ENCODE measurements at regions not wholly inside any gene's neighbourhood (a gene's known extent, or its start where the extent isn't known, plus 50 kb on each side); places are given as distances from the start of the nearest gene placed in this dataset.

DNA sequence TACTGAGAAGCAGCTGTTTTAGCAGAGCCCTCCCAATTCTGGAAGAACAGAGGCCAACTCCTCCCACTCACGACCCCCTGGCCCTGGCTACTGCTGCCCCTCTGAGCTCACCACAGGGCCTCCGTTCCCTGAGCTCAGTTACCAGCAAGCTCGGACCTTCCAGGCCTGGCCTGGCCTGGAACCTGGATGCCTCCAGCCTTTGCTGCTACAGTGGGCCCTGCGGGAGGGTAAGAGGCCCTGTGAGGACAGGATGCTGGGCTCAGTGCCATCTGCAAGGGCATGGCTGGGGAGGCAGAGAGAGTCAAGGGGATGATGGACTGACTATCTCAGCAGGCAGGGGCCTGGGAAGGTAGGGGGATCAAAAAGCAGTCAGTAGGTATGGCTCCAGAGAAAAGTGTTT, 209.9 kb upstream of the NCAM1 start:
- intact Hi-C loops (cut with micrococcal nuclease; ENCODE audit: unreplicated experiment) = no loop called here
- H3K4me3 ChIP-seq (ENCODE audit: low read depth in 2 of 2, low read length in 2 of 2) = no peak overlapping the region
- no TSS peak for BruUV-seq (replicated peaks)
- H3K27ac ChIP-seq (ENCODE audit: low read length) = no peak overlapping the region
- H3K27me3 ChIP-seq (ENCODE audit: control insufficient read depth, insufficient read depth, low read length) = peaks cover 4% of the 10 kb centered on the region; the same call in 1 of the 2 replicates
- DNase-seq (ENCODE audit: low read depth, low spot score) = no peak
- TF ChIP-seq, protein P1, sequence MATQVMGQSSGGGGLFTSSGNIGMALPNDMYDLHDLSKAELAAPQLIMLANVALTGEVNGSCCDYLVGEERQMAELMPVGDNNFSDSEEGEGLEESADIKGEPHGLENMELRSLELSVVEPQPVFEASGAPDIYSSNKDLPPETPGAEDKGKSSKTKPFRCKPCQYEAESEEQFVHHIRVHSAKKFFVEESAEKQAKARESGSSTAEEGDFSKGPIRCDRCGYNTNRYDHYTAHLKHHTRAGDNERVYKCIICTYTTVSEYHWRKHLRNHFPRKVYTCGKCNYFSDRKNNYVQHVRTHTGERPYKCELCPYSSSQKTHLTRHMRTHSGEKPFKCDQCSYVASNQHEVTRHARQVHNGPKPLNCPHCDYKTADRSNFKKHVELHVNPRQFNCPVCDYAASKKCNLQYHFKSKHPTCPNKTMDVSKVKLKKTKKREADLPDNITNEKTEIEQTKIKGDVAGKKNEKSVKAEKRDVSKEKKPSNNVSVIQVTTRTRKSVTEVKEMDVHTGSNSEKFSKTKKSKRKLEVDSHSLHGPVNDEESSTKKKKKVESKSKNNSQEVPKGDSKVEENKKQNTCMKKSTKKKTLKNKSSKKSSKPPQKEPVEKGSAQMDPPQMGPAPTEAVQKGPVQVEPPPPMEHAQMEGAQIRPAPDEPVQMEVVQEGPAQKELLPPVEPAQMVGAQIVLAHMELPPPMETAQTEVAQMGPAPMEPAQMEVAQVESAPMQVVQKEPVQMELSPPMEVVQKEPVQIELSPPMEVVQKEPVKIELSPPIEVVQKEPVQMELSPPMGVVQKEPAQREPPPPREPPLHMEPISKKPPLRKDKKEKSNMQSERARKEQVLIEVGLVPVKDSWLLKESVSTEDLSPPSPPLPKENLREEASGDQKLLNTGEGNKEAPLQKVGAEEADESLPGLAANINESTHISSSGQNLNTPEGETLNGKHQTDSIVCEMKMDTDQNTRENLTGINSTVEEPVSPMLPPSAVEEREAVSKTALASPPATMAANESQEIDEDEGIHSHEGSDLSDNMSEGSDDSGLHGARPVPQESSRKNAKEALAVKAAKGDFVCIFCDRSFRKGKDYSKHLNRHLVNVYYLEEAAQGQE (IDR thresholded peaks at IDR 0.05; ENCODE audit: insufficient read depth in 1 of 2, low read depth in 2 of 2, low read length in 1 of 2) = no peak
- TF ChIP-seq, protein P2, sequence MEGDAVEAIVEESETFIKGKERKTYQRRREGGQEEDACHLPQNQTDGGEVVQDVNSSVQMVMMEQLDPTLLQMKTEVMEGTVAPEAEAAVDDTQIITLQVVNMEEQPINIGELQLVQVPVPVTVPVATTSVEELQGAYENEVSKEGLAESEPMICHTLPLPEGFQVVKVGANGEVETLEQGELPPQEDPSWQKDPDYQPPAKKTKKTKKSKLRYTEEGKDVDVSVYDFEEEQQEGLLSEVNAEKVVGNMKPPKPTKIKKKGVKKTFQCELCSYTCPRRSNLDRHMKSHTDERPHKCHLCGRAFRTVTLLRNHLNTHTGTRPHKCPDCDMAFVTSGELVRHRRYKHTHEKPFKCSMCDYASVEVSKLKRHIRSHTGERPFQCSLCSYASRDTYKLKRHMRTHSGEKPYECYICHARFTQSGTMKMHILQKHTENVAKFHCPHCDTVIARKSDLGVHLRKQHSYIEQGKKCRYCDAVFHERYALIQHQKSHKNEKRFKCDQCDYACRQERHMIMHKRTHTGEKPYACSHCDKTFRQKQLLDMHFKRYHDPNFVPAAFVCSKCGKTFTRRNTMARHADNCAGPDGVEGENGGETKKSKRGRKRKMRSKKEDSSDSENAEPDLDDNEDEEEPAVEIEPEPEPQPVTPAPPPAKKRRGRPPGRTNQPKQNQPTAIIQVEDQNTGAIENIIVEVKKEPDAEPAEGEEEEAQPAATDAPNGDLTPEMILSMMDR (IDR thresholded peaks at IDR 0.05) = no peak
- TF ChIP-seq SIN3A (IDR thresholded peaks at IDR 0.05; ENCODE audit: borderline replicate concordance, insufficient read depth, low read depth, low read length) = no peak
- no peak for TF ChIP-seq TCF7L2 (IDR thresholded peaks at IDR 0.05; ENCODE audit: low read depth, low read length)
- TF ChIP-seq POLR2AphosphoS5 (IDR thresholded peaks at IDR 0.05; ENCODE audit: low read depth, low read length) = no peak
- ChIA-PET CTCF (no interaction called here), POLR2A (no interaction called here)
- H3K9me3 ChIP-seq (ENCODE audit: control insufficient read depth, insufficient read depth, low read depth, low read length) = no peaks in the 10 kb centered on the region
- H3K4me1 ChIP-seq (ENCODE audit: control insufficient read depth, insufficient read depth, low read length) = no peaks in the 10 kb centered on the region
- ATAC-seq = no peak
- in situ Hi-C loops (cut with HindIII; ENCODE audit: low pct_unique_long_range_greater_than_20kb, low sequenced_read_pairs) = no loop called here
- no peaks in the 10 kb centered on the region; the same call in 1 of the 2 replicates for H3K36me3 ChIP-seq (ENCODE audit: control insufficient read depth, insufficient read depth, low read length)

DNA sequence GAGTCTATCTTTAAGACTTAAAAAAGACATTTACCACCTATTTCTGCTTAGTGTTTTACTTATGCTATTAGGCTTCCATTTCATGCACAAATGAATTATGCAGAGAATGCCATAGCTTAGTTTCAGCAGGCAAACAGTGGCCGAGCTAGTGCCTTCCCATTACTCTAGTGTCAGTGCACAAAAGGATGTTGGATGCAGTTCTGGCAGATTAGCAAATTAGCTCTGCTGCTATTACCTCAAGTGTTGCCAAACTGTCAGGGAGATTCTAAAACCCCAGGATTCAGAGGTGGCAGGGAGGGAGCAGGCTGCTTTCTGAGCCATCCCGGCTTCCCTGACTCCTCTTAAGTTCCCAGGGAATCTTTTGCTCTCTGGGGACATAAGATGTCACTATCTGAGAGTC, 209.4 kb upstream of the NCAM1 start:
- DNase-seq (ENCODE audit: low read depth, low spot score) = no peak

More for the DNA sequence above, 209.4 kb upstream of the NCAM1 start:
- no TSS peak for BruUV-seq (replicated peaks)
- ATAC-seq = no peak
- no peaks in the 10 kb centered on the region; the same call in 1 of the 2 replicates for H3K36me3 ChIP-seq (ENCODE audit: control insufficient read depth, insufficient read depth, low read length)
- TF ChIP-seq TCF7L2 (IDR thresholded peaks at IDR 0.05; ENCODE audit: low read depth, low read length) = no peak
- TF ChIP-seq SIN3A (IDR thresholded peaks at IDR 0.05; ENCODE audit: borderline replicate concordance, insufficient read depth, low read depth, low read length) = no peak
- TF ChIP-seq, protein P2 (IDR thresholded peaks at IDR 0.05) = no peak
- TF ChIP-seq, protein P1 (IDR thresholded peaks at IDR 0.05; ENCODE audit: insufficient read depth in 1 of 2, low read depth in 2 of 2, low read length in 1 of 2) = no peak
- TF ChIP-seq POLR2AphosphoS5 (IDR thresholded peaks at IDR 0.05; ENCODE audit: low read depth, low read length) = no peak
- no peaks in the 10 kb centered on the region for H3K4me1 ChIP-seq (ENCODE audit: control insufficient read depth, insufficient read depth, low read length)
- H3K9me3 ChIP-seq (ENCODE audit: control insufficient read depth, insufficient read depth, low read depth, low read length) = no peaks in the 10 kb centered on the region
- POLR2A ChIA-PET = no interaction called here
- no peak overlapping the region for H3K27ac ChIP-seq (ENCODE audit: low read length)
- no peak overlapping the region for H3K4me3 ChIP-seq (ENCODE audit: low read depth in 2 of 2, low read length in 2 of 2)
- CTCF ChIA-PET = no interaction called here
- in situ Hi-C loops (cut with HindIII; ENCODE audit: low pct_unique_long_range_greater_than_20kb, low sequenced_read_pairs) = no loop called here
- peaks cover 3% of the 10 kb centered on the region; the same call in 1 of the 2 replicates for H3K27me3 ChIP-seq (ENCODE audit: control insufficient read depth, insufficient read depth, low read length)
- intact Hi-C loops (cut with micrococcal nuclease; ENCODE audit: unreplicated experiment) = no loop called here
